DMS53 (cell line): ENCODE measurements at regions not wholly inside any gene's neighbourhood (a gene's known extent, or its start where the extent isn't known, plus 50 kb on each side); places are given as distances from the start of the nearest gene placed in this dataset.
A peak's percentile ranks its signal among the peaks of the same experiment; 100 is the strongest.

Experiments
- DNase-seq: peaks from one replicate; lab custom pipeline; 2025; lab: John Stamatoyannopoulos, UW

DNA sequence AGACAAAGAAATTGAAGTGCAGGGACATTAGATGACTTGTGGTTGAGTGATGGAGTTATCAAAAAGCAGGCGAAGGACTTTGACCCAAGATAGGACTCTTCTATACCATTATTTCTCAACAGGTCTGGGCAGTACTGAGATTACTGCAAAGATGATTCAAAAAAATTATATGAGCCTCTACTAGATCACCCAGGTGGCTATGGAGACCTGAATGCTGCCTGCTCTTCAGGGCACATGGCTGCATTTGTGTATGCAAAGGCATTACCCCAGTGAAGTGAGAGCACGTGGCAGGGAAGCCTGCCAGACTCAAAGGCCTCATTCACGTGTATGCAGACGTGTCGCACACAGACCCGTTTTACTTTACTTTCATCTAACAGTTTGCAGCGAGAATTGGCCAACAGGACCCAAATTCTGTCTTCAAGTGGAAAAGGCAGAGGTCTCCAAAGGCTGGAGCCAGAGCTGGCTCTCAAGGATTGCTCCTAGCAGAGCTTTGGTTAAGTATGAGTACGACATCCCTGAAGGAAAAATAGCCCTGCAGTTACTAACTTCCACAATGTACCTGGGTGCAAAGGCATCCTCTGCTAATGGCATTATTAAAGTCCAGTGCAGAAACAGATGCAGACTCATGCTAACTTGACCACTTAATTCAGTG, 113.8 kb upstream of the ARMC2 start:
- no peak for DNase-seq

DNA sequence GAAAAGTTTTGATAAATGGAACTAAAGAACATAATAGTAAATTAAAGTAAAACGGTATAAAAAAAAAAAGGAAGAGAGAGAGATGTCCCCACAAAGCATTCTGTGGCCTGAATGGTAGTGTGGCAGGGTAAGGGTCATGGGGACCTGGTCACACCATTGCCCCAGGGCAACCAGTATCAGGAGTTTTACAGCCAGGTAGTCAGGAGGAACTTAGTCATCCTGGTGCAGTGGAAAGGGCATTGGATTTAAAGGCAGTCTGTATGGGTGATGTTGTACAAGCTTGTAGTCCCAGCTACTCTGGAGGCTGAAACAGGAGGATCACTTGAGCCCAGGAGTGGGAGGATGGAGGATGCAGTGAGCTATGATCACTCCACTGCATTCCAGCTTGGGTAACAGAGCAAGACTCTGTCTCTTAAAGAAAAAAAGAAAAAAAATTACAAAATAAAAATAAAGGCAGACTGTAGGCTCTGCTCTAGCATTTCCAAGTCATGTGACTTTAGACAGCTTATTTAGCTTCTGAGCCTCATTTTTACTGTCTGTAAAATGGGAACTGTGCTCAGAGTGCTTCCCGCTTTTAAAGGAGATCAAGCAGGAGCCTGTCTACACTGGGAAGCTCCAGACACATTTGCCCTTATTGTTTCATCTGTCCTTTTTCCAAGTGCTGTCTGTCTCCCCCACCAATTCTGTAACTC, 112.8 kb upstream of the ARMC2 start:
- no peak for DNase-seq

DNA sequence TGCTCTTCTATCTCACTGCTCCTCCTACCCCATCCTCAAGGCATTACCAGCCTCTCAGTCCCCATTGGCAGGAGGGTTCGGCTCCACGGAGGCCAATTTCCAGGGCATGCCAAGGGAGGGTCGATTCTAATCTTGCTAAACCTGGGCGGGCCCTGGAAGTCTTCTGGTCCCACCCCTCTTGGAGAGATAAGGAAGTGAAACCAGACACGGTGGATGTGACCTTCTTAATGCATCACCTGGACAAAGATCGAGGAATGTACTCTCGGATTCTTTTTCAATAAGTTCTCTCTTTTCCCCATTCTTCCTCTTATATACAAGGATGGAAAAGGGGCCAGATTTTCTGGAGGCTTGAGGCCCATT, 112.2 kb upstream of the ARMC2 start:
- no peak for DNase-seq

DNA sequence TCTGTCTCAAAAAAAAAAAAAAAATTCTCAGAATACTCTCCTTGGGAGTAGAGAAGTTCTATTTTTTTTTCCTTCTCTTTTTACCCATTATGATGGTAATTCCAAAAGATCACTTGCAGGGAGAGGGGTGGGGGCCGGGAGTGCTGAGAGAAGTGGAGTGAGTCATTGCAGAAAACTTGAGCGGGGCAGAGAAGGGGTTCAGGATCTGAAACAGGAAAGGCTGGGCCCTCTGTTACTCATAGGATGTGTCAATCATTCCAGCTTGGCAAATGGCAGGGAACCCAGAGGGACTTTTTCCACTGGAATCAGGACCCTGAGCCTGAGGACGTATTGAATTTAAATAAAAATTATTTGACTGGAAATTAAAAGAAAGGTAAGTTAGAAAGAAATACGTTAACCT, 111.4 kb upstream of the ARMC2 start:
- peak; percentile 17 for DNase-seq

DNA sequence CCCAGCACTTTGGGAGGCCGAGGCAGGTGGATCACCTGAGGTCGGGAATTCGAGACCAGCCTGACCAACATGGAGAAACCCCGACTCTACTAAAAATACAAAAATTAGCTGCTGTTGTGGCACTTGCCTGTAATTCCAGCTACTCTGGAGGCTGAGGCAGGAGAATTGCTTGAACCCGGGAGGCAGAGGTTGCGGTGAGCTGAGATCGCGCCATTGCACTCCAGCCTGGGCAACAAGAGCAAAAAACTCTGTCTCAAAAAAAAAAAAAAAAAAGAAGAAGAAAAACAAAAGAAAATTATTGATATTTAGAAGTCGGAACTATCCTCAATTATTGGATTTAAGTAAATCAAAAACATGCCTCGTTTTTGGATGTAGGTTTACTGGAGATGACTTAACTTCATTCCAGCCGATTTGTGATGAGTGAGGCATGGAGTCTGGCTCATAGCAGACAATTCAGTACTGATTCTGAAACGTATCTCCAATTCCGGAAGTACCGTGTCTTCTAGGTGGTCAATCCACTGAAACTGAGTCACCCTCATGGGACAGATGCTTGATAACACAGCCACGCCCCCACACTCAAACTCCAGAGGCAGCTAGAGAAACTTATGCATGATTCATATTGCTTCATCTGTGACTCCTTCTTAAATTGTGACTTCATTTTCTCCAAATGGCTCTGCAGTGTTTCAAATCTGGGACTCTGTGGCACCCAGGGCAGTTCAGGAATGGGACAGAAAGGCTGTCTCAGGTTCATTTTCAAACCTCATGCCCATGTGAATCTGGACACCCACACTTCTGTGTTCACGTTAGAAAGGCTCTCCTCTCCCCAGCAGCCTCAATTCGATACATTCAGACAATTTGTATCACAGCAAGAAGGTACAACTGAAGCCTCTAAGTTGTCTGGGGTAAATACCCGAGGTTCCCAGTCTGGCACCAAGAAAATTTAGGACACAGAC, 110.4 kb upstream of the ARMC2 start:
- DNase-seq = no peak

DNA sequence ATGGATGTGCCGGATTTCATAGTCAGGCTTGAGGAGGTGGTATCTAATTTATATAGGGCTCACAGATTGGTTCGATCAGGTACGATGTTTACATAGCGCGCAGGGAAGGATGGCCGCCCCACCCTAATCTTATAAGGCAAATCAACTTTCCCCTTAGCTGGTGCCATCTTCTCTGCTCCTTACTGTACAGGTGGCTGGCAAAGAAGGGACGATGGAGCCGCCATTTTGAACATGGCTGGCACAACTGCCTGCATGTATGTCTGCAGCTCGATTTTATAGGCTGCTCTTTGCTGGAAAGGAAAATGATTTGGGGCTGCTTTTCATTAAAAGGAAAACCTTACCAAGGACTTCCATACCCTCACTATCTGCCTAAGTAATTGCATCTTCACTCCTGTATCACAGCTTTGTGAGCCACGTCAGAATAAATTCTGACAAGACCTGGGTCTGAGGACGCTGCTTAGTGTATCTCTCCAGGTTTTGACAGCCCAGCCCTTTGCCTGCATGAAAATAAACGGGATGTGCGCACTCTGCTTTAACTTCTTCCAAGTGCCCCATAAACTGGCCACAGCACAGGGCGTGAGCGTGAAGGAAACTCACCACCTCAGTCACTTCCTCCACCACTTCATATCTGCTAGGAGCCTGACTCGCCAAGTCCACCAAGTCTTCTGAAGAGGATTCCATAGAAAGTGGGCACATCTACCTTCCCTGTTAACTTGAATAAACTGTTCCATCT, 109.4 kb upstream of the ARMC2 start:
- no peak for DNase-seq

DNA sequence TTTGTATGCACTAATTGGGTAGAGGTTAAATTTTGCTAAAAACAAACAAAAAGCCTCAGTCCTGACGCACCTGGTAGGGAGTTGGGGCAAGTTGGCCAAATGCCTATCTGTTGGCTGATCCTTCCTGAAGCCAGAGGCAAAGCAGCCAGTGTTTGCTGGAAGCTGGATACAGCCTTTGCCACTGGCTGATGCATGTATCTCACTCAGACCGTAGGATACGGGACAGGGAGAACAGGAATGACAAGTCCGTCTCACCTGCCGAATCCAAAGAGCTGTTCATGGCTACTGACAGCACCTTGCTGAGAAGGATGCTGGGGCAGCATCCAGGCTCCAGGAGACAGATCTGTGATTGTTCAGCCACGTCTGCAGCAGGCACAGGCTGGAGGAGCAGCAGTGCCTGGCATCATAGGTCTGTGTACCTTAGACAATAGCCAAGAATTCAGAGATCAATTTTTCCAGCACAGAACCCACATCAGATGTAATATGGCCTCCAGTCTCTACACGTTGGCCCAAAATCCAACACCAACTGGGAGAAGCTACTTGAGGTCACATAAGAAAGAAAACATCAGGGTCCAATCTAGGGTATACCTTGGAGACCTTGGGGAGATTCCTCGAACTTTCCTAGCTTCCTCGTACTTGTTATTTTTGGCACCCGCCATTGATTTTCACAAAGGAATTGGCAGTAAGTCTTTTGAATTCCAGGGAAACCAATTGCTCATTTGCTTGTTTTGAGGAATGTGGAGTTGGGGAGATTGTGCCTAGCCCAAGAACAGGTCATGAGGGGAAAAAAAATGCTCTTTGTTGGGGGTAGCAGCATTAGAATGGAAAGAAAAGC, 108.5 kb upstream of the ARMC2 start:
- peak; percentile 5 for DNase-seq

DNA sequence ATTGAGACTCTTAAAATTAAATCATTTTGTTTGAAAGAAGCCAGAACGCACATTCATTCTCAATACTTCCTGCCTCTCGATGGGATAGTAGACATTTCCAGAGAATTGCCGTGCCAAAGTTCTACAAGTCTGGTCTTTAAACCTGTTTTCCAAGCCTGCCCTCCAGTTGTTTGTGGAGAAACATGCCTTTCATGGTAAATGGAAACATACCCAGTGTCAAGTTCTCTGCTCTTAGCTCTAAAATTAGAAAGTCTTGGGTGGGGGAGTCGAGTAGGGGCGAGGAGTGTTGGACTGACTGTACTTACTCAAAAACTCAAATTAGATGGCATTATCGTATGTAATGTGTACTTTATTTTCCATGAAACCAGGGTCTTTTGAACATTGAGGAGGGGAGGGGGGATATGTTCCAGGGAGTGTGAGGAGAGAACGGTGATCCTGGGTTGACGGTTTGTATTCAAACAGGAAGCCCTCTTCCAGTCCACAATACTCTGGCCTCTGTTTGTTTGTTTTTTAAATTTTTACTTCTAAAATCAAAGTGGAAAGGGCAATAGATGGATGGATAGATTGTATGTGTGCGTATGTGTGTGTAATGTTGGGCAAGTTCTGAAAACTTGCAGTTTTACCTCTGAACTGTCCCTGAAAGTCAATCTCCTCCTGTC, 106.8 kb upstream of the ARMC2 start:
- DNase-seq = no peak

DNA sequence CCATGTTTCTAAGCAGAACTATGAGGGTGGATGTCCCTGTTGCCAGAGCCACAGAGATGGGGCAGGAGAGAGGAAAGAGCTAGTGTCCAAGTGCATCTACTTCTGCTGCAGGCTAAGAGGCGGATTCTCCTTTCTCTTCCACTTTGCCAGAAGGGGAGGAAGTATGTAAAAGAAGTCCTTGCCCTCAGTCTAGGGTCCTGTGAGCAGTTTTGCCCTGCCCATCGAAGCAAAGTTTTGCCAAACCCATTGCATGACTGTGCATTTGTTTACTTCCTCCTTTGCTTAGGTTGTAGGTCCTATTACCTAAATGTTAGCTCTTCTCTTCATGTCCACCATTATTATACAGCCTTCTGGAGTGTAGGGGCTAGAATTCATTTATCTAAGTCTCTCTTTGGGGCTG, 106.2 kb upstream of the ARMC2 start:
- DNase-seq = peak; percentile 17

DNA sequence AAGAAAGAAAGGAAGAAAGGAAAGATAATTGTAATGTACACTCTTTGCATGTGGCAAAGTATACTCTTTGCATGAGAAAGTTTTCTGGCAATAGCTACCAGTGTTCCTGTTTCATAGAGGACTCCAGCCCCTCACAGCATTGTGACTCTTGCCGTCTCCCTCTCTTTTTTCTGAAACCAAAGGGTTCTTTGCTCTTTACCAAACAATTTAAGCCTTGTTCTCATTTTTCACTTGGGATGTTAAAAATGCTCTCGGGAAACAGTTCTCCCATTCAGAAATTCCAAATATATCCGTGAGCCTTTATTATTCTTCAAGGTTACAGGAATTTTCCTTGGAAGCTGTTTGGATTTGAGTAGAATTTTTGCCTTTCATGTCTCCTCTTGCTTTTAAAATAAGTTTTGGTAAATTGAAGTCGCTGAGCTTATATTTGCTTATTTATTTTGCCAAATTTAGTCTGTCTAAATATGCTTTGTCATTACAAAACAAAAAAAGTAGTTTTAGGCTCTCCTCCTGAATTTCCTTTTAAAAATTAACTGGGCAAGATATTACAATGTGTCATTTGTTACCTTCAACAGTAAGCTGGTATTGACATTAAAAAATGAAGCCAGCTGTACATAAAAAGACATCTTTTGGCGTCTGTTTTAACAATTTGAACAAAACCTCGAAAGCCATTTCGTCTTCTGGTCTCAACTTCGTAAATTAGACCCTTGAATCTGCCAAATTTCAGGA, 103.8 kb upstream of the ARMC2 start:
- DNase-seq = no peak

DNA sequence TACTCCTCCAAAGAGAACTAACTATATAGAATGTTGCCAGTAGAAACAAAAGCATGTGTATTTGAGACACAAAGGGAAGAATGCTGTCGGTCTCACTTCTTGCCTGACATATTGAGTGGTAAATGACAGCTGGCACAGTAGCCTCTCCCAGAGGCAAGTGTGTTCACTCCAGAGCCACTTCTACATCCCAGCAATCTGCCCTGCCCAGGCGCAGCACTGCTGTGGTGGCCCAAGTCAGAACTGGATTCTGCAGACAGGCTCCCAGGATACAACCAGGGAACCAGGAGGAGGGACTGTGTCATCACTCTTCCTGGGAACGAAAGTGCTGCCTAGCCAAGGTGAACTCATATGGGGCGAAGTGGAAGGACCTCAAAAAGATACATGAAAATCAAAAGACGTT, 103.2 kb upstream of the ARMC2 start:
- no peak for DNase-seq

DNA sequence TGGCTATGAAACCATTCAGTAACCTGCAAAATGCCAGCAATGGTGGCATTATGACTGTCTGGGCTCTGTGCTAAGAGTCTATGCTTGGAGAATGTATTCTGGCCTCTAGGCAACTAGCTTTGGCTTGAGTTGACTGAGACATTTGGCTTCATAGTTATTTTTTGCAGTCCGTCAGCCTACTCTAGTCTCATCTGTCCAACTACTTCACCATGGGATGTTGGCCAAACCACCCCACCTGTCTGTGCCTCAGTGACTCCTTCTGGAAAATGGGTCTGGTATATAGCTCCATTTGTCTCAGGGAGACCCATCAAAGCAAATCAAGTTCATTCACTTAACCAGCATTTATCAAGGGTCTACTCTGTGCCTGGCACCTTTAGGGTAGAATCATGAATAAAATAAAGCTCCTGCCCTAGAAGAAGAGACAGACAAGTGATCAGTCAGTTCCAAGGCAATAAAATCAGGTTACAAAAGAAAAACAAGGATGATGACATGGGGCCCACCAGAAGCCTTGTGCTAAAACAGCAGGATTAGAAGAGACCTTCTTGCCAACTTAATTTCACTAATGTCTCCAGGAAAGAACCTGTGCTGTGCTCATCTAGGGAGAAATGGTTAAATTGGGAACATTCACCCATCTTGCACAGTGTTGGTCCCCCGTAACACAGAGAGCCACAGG, 102.4 kb upstream of the ARMC2 start:
- DNase-seq = no peak

DNA sequence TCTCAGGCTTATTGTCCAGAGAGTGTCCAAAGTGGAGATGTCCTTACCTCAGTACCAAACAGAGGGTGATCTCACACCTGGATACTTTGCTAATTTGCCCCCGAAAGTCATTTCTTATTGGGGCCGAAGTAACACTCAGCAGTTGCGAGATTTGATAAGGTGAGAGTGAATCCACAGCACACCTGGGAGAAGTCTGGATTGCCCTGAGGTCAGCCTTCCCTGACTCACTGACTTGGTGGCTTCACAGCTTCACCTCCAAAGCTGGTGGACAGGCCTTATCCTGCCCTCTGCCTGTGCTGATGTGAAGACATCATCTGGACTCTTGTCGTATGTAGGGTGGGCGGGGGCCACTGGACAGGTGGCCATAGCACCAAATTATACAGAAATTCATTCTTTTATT, 101.9 kb upstream of the ARMC2 start:
- DNase-seq = no peak

DNA sequence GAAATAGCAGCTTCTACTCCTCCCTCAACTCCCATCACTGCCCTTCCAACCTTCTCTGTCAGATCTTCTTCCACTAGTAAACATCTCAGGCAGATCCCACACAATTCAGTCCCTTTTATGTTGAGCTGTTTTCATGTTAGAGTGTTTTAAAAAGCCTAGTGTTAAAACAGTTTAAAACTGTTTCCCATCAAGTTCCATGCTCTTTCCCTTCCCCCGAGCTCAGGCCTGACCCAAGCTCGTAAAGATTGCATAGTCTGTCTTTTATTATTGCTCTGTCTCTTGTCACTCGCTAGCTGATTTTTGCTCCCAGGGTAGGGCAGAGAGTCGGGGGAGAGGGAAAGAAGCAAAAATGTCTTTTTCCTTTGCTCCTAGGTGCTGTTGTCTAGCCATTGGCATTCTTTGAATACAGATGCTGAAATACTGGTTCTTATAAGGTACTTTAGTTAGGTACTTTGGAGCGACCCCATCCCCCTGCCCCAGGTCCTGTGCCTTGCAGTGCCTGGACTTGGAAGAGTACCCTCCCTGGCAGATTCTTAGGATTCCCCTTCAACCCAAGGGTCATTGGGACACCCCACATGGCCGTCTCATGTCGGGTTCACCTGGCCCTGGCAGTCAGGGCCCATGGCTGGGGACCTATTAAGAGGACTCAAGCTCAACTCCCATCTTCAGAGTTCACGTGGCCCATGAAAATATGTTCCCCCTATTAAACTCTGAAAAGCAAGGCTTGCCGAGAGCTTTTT, 101.2 kb upstream of the ARMC2 start:
- DNase-seq = no peak

DNA sequence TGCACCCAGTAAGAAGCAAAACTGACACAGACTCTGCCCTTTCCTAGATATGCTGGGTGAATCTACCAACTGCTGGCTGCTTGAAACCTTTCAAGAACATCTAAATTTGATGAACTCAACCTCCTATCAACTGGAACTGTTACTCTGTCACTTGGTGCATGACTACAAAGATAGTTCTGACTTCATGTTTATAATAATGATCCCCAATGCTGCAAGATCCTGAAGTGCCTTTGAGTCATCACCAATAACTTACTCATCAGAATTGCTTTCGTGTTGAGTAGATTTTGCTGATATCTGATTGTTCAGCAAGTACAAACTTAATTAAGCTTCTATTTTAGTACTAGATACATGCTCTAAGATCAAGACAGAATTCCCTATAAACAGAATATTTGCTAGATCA, 100.2 kb upstream of the ARMC2 start:
- no peak for DNase-seq

DNA sequence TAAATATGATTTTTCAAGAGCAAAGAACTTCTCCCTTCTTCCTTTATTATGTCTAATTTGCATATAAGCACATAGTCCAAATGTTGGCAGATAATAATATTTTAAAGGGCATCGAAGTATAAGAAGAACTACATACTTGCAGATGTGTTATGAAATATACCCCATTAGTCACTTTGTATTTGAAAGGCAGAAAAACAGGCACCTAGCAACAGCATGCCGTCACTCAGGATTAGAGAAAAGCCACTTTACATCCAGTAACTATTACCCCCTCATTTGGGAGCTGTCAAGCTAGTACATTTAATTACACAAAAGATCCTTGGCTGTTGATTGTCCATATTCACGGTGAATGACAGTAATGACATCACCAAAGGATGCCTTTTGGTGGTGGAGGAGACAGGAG, 99.3 kb upstream of the ARMC2 start:
- DNase-seq = no peak

DNA sequence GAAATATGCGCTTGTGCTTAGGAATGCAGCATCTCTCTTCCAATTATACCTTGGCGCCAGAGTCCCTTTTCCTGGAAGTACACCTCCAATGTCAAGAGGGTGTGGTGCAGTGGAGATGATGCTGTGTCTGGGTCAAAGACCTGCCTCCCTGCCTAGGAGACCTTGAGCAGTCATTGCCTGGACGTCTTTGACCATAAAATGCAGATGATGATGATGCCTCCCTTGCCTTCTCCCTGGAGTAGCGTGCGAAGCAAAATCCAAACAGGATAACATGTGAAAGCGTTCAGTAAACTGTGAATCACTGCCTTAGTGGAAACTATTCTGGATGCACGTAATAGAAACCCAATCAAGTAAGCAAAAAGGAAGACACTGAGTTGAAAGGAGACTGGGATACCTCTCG, 97.4 kb upstream of the ARMC2 start:
- DNase-seq = no peak

DNA sequence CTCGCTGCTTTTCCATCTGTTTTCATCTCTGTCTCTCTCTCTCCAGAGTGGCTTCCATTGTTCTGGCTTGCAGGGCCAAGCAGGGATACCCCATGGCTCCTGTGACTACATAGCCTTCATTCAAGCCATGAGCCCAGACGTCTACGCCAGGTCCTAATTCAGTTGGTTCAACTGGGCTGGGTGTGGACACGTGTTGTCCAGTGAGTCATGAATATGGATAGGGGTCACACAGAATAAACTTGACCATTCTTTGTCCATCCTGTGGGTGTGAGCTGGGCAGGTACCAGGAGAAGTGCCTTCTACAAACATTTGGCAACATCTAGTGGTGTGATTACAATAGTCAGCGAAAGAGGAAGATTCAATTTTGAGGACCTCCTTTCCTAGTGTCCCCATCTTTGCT, 96.9 kb upstream of the ARMC2 start:
- DNase-seq = no peak
